ENCODE measurements at regions not wholly inside any gene's neighbourhood (a gene's known extent, or its start where the extent isn't known, plus 50 kb on each side); places are given as distances from the start of the nearest gene placed in this dataset.

DNA sequence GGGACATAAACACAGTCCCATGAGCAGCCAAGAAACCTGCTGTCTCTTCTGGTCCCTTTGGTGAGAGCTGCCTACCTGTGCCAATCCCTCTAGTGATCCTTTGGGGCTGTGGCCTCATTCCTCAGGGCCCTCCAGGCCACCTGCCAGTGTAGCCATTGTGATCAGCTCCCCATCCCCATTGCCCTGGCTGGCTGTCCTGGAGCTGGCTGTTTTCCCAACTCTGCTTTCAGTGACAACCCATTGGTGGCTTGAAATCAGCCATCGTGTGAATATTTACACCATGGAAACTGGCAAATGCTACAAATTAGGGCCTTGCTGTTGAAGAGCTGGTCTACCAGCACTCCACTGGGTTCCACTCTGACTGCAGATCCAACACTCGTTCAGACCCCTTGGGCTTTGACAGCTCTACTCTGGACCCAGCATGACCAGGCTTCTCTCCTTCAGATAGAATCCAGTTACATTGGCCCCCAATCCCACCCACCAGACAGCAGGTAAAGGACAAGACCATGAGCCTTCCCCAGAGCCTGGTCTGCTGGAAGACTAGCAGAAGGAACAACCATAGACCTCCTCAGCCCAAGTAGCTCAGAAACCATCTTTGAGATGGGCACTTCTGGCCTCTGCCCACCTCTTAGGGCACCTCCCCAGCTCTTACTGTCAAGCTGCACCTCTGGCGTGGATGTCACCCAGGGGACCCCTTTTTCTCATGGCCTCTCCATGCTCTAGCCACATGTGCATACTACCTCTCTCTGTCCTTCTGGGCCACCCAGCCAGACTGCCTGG, 69.2 kb upstream of the NEK6 start:
- CTCF ChIA-PET: no interaction called here
- POLR2A ChIA-PET (ENCODE audit: unreplicated experiment): no interaction called here
- no peaks in the 10 kb centered on the region for H3K36me3 ChIP-seq (ENCODE audit: low read depth)
- H3K9me3 ChIP-seq (ENCODE audit: insufficient read depth, low read depth): no peaks in the 10 kb centered on the region
- H3K79me2 ChIP-seq (ENCODE audit: low read depth): no peaks in the 10 kb centered on the region
- no peaks in the 10 kb centered on the region for H3K9me2 ChIP-seq (ENCODE audit: insufficient read depth)
- no peak overlapping the region for H3K4me3 ChIP-seq
- no peak overlapping the region for H3K27ac ChIP-seq
- H3K27me3 ChIP-seq (ENCODE audit: insufficient read depth, low read depth): peaks cover 23% of the 10 kb centered on the region; the same call in 1 of the 2 replicates
- no peak overlapping the region for H3K4me2 ChIP-seq
- no peak for TF ChIP-seq EZH2 (IDR thresholded peaks at IDR 0.05; ENCODE audit: low read depth)
- TF ChIP-seq, protein P1, sequence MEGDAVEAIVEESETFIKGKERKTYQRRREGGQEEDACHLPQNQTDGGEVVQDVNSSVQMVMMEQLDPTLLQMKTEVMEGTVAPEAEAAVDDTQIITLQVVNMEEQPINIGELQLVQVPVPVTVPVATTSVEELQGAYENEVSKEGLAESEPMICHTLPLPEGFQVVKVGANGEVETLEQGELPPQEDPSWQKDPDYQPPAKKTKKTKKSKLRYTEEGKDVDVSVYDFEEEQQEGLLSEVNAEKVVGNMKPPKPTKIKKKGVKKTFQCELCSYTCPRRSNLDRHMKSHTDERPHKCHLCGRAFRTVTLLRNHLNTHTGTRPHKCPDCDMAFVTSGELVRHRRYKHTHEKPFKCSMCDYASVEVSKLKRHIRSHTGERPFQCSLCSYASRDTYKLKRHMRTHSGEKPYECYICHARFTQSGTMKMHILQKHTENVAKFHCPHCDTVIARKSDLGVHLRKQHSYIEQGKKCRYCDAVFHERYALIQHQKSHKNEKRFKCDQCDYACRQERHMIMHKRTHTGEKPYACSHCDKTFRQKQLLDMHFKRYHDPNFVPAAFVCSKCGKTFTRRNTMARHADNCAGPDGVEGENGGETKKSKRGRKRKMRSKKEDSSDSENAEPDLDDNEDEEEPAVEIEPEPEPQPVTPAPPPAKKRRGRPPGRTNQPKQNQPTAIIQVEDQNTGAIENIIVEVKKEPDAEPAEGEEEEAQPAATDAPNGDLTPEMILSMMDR (conservative IDR thresholded peaks at IDR 0.05): no peak
- no peaks in the 10 kb centered on the region for H3F3A ChIP-seq (ENCODE audit: insufficient read depth, low read depth)
- DNase-seq: no peak
- BruUV-seq (replicated peaks): no TSS peak
- H2AFZ ChIP-seq: no peak overlapping the region
- no peaks in the 10 kb centered on the region for H4K20me1 ChIP-seq (ENCODE audit: insufficient read depth)
- H3K4me1 ChIP-seq (replicated peaks; ENCODE audit: insufficient read depth): no peaks in the 10 kb centered on the region
- intact Hi-C loops (cut with micrococcal nuclease; ENCODE audit: unreplicated experiment): no loop called here

DNA sequence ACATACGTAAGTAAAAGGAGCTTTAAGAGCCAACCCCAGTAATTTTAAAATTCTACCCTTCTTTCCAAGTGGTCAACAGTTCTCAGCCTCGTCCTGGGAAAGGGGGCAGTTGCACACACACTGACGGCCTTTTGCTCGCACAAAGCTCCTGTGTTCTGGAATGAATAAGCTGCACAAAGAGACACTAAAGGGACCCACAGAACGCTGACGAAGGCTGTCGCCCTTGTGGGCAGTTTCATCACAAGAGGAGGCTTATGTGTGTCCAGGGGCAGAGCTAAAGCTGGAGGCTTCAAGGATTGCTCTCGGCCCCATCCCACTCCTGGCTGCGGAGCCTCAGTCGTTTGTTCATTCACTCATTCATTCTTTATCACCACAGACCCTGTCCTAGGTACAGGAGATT, 67.0 kb upstream of the NEK6 start:
- Histone ChIP-seq H3F3A (ENCODE audit: insufficient read depth, low read depth) (no peaks in the 10 kb centered on the region), H3K4me3 (no peak overlapping the region), H3K36me3 (ENCODE audit: low read depth) (no peaks in the 10 kb centered on the region), H3K4me1 (replicated peaks; ENCODE audit: insufficient read depth) (no peaks in the 10 kb centered on the region), H2AFZ (no peak overlapping the region), H3K27ac (no peak overlapping the region), H3K79me2 (ENCODE audit: low read depth) (no peaks in the 10 kb centered on the region), H3K9me3 (ENCODE audit: insufficient read depth, low read depth) (no peaks in the 10 kb centered on the region), H4K20me1 (ENCODE audit: insufficient read depth) (no peaks in the 10 kb centered on the region), H3K27me3 (ENCODE audit: insufficient read depth, low read depth) (0 out of 2 replicates have a peak, but pooled peaks cover 8% of the 10 kb centered on the region), H3K9me2 (ENCODE audit: insufficient read depth) (no peaks in the 10 kb centered on the region), H3K4me2 (no peak overlapping the region)
- BruUV-seq (replicated peaks): no TSS peak
- CTCF ChIA-PET: no interaction called here
- intact Hi-C loops (cut with micrococcal nuclease; ENCODE audit: unreplicated experiment): no loop called here
- POLR2A ChIA-PET (ENCODE audit: unreplicated experiment): no interaction called here
- DNase-seq: no peak
- no peak for TF ChIP-seq EZH2 (IDR thresholded peaks at IDR 0.05; ENCODE audit: low read depth)
- TF ChIP-seq, protein P1 (conservative IDR thresholded peaks at IDR 0.05): no peak

DNA sequence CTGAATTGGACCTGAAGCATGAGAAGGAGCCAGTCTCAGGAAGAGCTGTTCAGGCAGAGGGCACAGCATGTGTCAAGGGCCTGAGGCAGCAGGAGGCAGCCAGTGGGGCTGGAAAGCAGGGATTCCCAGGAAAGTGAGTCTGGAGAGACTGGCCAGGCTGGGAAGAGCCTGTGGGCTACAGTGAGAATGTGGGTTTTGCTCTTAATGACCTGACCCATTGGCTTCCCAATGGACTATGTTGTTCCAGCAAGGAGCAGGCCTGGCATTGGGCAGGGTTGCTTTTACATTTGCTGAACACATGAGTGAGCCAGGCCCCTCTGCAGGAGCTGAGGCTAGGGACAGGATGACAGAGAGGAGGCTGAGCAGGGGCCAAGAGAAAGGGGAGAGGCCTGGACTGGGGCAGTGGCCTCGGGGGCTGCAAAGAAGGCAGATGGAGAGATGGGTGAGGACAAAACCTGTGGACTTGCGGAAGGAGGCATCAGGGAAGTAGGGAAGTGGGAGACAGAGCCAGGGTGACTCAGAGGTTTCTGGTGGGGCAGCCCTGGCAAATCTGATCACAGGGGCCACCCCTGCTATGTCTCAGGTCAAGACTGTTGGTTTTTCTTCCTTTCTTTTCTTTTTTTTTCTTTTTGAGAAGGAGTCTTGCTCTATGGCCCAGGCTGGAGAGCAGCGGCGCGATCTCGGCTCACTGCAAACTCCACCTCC, 65.9 kb upstream of the NEK6 start:
- H3K4me1 ChIP-seq (replicated peaks; ENCODE audit: insufficient read depth): no peaks in the 10 kb centered on the region
- no peaks in the 10 kb centered on the region for H3K9me3 ChIP-seq (ENCODE audit: insufficient read depth, low read depth)
- ChIA-PET POLR2A (ENCODE audit: unreplicated experiment) (no interaction called here), CTCF (no interaction called here)
- H3K27me3 ChIP-seq (ENCODE audit: insufficient read depth, low read depth): peaks cover 13% of the 10 kb centered on the region; the same call in 1 of the 2 replicates
- H3K36me3 ChIP-seq (ENCODE audit: low read depth): no peaks in the 10 kb centered on the region
- intact Hi-C loops (cut with micrococcal nuclease; ENCODE audit: unreplicated experiment): no loop called here
- no peaks in the 10 kb centered on the region for H3K79me2 ChIP-seq (ENCODE audit: low read depth)
- no peak for DNase-seq
- H3F3A ChIP-seq (ENCODE audit: insufficient read depth, low read depth): no peaks in the 10 kb centered on the region
- TF ChIP-seq EZH2 (IDR thresholded peaks at IDR 0.05; ENCODE audit: low read depth): no peak
- TF ChIP-seq, protein P1 (conservative IDR thresholded peaks at IDR 0.05): no peak
- BruUV-seq (replicated peaks): no TSS peak
- H3K27ac ChIP-seq: no peak overlapping the region
- no peaks in the 10 kb centered on the region for H4K20me1 ChIP-seq (ENCODE audit: insufficient read depth)
- H2AFZ ChIP-seq: no peak overlapping the region
- H3K4me2 ChIP-seq: no peak overlapping the region
- H3K9me2 ChIP-seq (ENCODE audit: insufficient read depth): no peaks in the 10 kb centered on the region
- no peak overlapping the region for H3K4me3 ChIP-seq

Data from PC-9 (cell line).